RPMI8226 (cell line): ENCODE measurements at regions not wholly inside any gene's neighbourhood (a gene's known extent, or its start where the extent isn't known, plus 50 kb on each side); places are given as distances from the start of the nearest gene placed in this dataset.

ENCODE experiments used
- DNase-seq: peaks from one replicate; pipeline ENCODE4 v3.0.0-alpha.2; 2015

- no peak for DNase-seq
Measured at GRCh38 chr11:69380921-69381581, 87.1 kb downstream of the MYEOV start.

GRCh38 chr11:69381681-69382130, 87.8 kb downstream of the MYEOV start:
- no peak for DNase-seq

GRCh38 chr11:69382131-69383128, 88.5 kb downstream of the MYEOV start:
- peak; percentile 91 for DNase-seq

GRCh38 chr11:69383372-69384250, 89.7 kb downstream of the MYEOV start:
- DNase-seq, result no peak

- no peak for DNase-seq
Measured at GRCh38 chr11:69384251-69385143, 90.5 kb downstream of the MYEOV start.

GRCh38 chr11:69385144-69385820, 91.3 kb downstream of the MYEOV start:
- DNase-seq, result no peak

- no peak for DNase-seq
Measured at GRCh38 chr11:69385832-69386427, 92.0 kb downstream of the MYEOV start.

- DNase-seq, result no peak
Measured at GRCh38 chr11:69386594-69387408, 92.8 kb downstream of the MYEOV start.

- DNase-seq, result no peak
Measured at GRCh38 chr11:69387409-69387885, 93.5 kb downstream of the MYEOV start.

GRCh38 chr11:69388210-69388609, 93.3 kb upstream of the LINC01488 start:
- no peak for DNase-seq

- DNase-seq, result no peak
Measured at GRCh38 chr11:69388661-69389060, 92.8 kb upstream of the LINC01488 start.

GRCh38 chr11:69390561-69390960, 90.9 kb upstream of the LINC01488 start:
- DNase-seq, result no peak

- DNase-seq, result no peak
Measured at GRCh38 chr11:69391192-69392103, 90.0 kb upstream of the LINC01488 start.

GRCh38 chr11:69392104-69392653, 89.3 kb upstream of the LINC01488 start:
- DNase-seq, result no peak

GRCh38 chr11:69393178-69393832, 88.2 kb upstream of the LINC01488 start:
- no peak for DNase-seq

GRCh38 chr11:69393865-69394233, 87.6 kb upstream of the LINC01488 start:
- no peak for DNase-seq

GRCh38 chr11:69394234-69394868, 87.1 kb upstream of the LINC01488 start:
- DNase-seq, result no peak
